DMS153 treated with DMSO at 0.1 percent for 48 hours (cell line): ENCODE measurements at regions not wholly inside any gene's neighbourhood (a gene's known extent, or its start where the extent isn't known, plus 50 kb on each side); places are given as distances from the start of the nearest gene placed in this dataset.

Source experiments
- DNase-seq: peaks from one replicate; lab custom pipeline; 2025; ENCODE audit not compliant: unreplicated experiment; lab: John Stamatoyannopoulos, UW

- DNase-seq, result no peak
These were observed 1146.3 kb downstream of the MAT2B start for GRCh38 chr5:164651546-164652275.

GRCh38 chr5:164652276-164652660, 1146.8 kb downstream of the MAT2B start:
- no peak for DNase-seq

GRCh38 chr5:164663198-164663989, 1158.0 kb downstream of the MAT2B start:
- DNase-seq, result no peak

GRCh38 chr5:164671640-164672039, 1166.2 kb downstream of the MAT2B start:
- no peak for DNase-seq

- DNase-seq, result no peak
These were observed 1166.8 kb downstream of the MAT2B start for GRCh38 chr5:164672205-164672604.

- DNase-seq, result no peak
These were observed 1167.7 kb downstream of the MAT2B start for GRCh38 chr5:164672931-164673694.

GRCh38 chr5:164679461-164679860, 1174.0 kb downstream of the MAT2B start:
- no peak for DNase-seq

GRCh38 chr5:164680216-164680615, 1174.8 kb downstream of the MAT2B start:
- DNase-seq, result no peak

- DNase-seq, result no peak
These were observed 1175.5 kb downstream of the MAT2B start for GRCh38 chr5:164680812-164681520.

GRCh38 chr5:164687391-164687790, 1182.0 kb downstream of the MAT2B start:
- DNase-seq, result no peak

GRCh38 chr5:164688437-164688836, 1183.0 kb downstream of the MAT2B start:
- DNase-seq, result no peak

GRCh38 chr5:164708831-164709230, 1203.4 kb downstream of the MAT2B start:
- DNase-seq, result no peak

GRCh38 chr5:164713682-164714081, 1208.3 kb downstream of the MAT2B start:
- DNase-seq, result no peak

GRCh38 chr5:164721116-164721515, 1215.7 kb downstream of the MAT2B start:
- no peak for DNase-seq

GRCh38 chr5:164721656-164722055, 1216.2 kb downstream of the MAT2B start:
- DNase-seq, result no peak

- DNase-seq, result no peak
These were observed 1217.3 kb downstream of the MAT2B start for GRCh38 chr5:164722702-164723101.

GRCh38 chr5:164727012-164727411, 1221.6 kb downstream of the MAT2B start:
- DNase-seq, result no peak

- DNase-seq, result no peak
These were observed 1223.3 kb downstream of the MAT2B start for GRCh38 chr5:164728733-164729132.

- no peak for DNase-seq
These were observed 1229.9 kb downstream of the MAT2B start for GRCh38 chr5:164735334-164735733.

- DNase-seq, result no peak
These were observed 1236.0 kb downstream of the MAT2B start for GRCh38 chr5:164741376-164741775.

GRCh38 chr5:164742025-164742424, 1236.6 kb downstream of the MAT2B start:
- DNase-seq, result no peak
